GM12873 (cell line): ENCODE measurements at regions not wholly inside any gene's neighbourhood (a gene's known extent, or its start where the extent isn't known, plus 50 kb on each side); places are given as distances from the start of the nearest gene placed in this dataset.

Source experiments
- CTCF ChIP-seq: IDR thresholded peaks from 2 replicates; pipeline ENCODE4 v1.5.1; 2012; ENCODE audit warnings: low read depth, mild to moderate bottlenecking, moderate library complexity, low read length, control low read depth; ENCODE audit not compliant: insufficient read depth; ENCODE audit errors: missing control alignments

GRCh38 chr14:105982664-105983063 is 456.3 kb downstream of the TMEM121 start:
- TF ChIP-seq CTCF: no peak

- TF ChIP-seq CTCF: no peak
Measured at GRCh38 chr14:105986894-105987284, 460.5 kb downstream of the TMEM121 start.

- TF ChIP-seq CTCF: no peak
Measured at GRCh38 chr14:105987563-105987962, 461.2 kb downstream of the TMEM121 start.

- no peak for TF ChIP-seq CTCF
Measured at GRCh38 chr14:105989566-105990302, 463.4 kb downstream of the TMEM121 start.

GRCh38 chr14:105993814-105994213 is 467.4 kb downstream of the TMEM121 start:
- no peak for TF ChIP-seq CTCF

GRCh38 chr14:105999361-106000028 is 473.1 kb downstream of the TMEM121 start:
- TF ChIP-seq CTCF: peak; percentile 91

- peak; percentile 56 for TF ChIP-seq CTCF
Measured at GRCh38 chr14:106000029-106000511, 473.7 kb downstream of the TMEM121 start.
